ENCODE measurements at regions not wholly inside any gene's neighbourhood (a gene's known extent, or its start where the extent isn't known, plus 50 kb on each side); places are given as distances from the start of the nearest gene placed in this dataset.

DNA sequence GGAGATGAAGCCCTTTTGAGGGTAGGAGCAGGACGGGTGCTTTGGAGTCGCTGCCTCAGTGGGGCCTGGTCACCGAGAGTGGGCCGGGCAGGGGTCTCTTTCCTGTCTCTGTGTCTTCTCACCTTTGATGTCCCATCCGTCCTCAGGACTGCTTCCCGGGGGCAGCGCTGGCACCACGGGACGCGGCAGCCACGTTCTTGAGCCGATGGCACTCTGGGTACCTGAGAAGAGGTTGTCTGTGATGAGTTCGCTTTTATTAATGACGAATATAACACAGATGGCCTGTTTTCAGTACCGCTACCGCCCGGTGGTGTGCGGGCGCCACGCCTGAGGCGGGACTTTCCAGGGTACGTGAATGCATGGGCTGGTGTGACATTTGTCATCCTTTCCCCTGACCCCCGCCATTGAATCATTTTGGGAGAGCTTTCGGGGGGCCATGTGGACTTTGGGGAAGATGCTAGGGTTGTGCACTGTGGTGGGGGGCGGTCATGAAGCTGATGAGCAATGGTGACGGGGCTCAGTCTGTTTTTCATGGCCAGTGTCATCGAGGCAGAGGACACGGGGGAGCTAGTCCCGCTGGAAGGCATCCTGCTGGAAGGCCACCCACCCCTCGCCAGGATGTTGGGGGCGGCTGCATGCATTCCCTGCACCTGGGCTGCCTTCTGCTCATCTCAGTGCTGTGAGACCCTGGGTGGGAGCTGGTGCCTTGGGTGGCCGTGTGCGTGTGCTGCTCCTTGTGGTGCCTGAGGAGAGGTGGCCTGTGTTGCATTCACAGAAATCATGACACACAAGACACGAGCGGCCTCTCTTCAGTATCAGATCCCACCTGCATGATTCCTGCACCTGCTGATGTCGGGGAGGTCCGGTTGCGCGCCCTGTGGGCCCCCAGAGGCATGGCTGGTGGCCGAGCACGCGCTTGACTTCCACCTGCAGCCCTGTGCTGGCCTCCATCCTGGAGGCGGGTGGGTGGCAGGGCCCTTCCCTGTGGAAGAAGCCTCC is 162.5 kb upstream of the RTL1 start:
- Histone ChIP-seq H3K4me3 (replicated peaks; ENCODE audit: low read depth, low read length) (no peak overlapping the region), H3K36me3 (ENCODE audit: control insufficient read depth, insufficient read depth, low read length) (no peaks in the 10 kb centered on the region), H3K27me3 (replicated peaks; ENCODE audit: control insufficient read depth, insufficient read depth, low read length) (no peaks in the 10 kb centered on the region)
- DNase-seq (ENCODE audit: extremely low read depth, insufficient read length): no peak
- TF ChIP-seq, protein P1, sequence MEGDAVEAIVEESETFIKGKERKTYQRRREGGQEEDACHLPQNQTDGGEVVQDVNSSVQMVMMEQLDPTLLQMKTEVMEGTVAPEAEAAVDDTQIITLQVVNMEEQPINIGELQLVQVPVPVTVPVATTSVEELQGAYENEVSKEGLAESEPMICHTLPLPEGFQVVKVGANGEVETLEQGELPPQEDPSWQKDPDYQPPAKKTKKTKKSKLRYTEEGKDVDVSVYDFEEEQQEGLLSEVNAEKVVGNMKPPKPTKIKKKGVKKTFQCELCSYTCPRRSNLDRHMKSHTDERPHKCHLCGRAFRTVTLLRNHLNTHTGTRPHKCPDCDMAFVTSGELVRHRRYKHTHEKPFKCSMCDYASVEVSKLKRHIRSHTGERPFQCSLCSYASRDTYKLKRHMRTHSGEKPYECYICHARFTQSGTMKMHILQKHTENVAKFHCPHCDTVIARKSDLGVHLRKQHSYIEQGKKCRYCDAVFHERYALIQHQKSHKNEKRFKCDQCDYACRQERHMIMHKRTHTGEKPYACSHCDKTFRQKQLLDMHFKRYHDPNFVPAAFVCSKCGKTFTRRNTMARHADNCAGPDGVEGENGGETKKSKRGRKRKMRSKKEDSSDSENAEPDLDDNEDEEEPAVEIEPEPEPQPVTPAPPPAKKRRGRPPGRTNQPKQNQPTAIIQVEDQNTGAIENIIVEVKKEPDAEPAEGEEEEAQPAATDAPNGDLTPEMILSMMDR (IDR thresholded peaks at IDR 0.05; ENCODE audit: insufficient read depth, low read length, poor library complexity, severe bottlenecking): no peak

DNA sequence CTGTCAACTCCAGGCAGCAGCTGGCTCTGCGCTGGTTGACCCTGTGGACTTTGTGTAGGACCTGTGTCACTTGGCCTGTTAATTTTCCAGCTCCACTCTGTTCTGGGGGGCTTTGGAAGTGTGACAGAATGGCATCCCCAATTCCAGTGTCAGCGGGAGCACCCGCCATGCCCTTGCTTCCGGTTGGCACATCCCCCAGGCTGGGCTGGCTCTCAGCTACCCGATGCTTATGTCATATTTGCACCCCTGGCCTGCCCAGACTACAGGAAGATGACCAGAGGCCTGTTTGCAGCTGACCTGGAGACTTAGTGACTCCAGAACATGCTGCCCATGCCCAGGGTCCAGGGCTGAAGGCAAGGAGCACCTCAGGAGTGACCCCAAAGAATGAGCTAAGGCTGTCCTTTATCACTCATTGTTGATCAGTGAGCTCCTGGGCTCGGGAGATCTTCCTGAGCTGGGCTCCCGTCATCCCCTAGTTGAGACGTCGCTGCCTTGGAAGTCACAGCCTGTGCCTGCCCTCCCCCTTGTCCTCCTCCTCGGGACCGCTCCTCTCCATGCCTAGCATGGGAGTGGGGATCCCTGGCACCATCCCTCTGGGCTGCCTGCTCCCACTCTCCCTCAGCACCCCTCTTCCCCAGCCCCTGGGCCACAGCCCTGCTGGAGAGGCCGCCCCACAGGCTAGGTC is 163.4 kb upstream of the RTL1 start:
- H3K36me3 ChIP-seq (ENCODE audit: control insufficient read depth, insufficient read depth, low read length): no peaks in the 10 kb centered on the region
- TF ChIP-seq, protein P1 (IDR thresholded peaks at IDR 0.05; ENCODE audit: insufficient read depth, low read length, poor library complexity, severe bottlenecking): no peak
- DNase-seq (ENCODE audit: extremely low read depth, insufficient read length): no peak
- no peak overlapping the region for H3K4me3 ChIP-seq (replicated peaks; ENCODE audit: low read depth, low read length)
- H3K27me3 ChIP-seq (replicated peaks; ENCODE audit: control insufficient read depth, insufficient read depth, low read length): no peaks in the 10 kb centered on the region; the same call in 1 of the 2 replicates

DNA sequence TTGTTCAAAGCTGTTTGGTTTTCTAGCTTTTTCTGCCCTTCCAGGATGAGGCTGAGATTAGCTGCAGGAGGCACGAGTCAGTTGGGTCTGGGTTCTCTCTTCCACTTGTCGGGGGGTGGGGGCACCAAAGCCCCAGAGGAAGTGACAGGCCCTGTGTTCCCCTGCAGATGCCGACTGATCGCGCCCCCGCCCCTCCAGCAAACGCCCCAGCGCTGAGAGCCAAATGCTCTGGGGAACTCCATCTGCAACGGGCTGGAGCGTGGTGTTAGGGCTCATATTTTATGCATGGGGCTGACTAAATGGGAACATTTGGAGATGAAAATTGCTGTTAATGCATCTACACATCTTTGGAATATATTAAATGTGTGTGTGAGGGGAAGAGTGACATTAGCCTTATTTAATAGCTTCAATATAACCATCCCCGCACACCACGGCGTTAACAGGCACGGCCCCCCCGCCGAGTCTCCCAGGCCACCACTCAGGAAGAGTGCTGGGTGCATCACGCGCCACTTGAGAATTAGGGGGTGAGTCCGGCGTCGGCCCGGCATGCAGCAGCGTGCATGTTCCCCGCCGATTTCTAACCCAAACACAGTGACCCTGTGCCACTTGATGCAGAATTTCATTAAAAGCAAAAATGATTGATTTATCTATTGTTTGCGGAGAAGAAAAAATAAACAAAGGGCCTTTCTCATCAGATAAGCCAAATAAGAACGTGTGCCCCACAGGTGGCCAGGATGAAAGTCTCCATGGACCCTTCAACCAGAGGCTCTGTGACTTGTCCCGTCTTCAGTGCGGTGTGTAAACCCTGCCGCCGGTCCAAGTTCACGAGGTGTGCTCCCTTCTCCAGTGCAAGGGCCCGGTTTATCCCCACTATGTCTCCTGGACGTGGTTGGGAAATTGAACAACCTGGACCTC is 165.0 kb upstream of the RTL1 start:
- no peak overlapping the region for H3K4me3 ChIP-seq (replicated peaks; ENCODE audit: low read depth, low read length)
- TF ChIP-seq, protein P1 (IDR thresholded peaks at IDR 0.05; ENCODE audit: insufficient read depth, low read length, poor library complexity, severe bottlenecking): no peak
- DNase-seq (ENCODE audit: extremely low read depth, insufficient read length): no peak
- no peaks in the 10 kb centered on the region; the same call in 1 of the 2 replicates for H3K27me3 ChIP-seq (replicated peaks; ENCODE audit: control insufficient read depth, insufficient read depth, low read length)
- no peaks in the 10 kb centered on the region for H3K36me3 ChIP-seq (ENCODE audit: control insufficient read depth, insufficient read depth, low read length)

DNA sequence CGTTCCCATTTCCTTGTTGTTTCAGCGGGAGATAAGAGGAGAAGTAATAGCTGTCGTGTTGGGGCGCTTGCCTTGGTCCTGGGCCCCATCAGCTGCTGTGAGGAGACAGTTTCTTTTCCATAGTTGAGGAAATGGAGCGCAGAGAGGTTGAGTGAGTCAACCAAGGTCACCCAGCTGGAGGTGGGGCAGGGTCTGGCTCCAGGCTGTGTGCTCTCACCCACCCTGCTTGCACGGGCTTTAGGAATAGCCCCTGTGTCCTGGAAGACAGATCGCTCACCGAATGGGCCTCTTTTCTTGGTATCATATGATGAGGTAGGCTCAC is 165.7 kb upstream of the RTL1 start:
- Histone ChIP-seq H3K4me3 (replicated peaks; ENCODE audit: low read depth, low read length) (no peak overlapping the region), H3K36me3 (ENCODE audit: control insufficient read depth, insufficient read depth, low read length) (no peaks in the 10 kb centered on the region), H3K27me3 (replicated peaks; ENCODE audit: control insufficient read depth, insufficient read depth, low read length) (no peaks in the 10 kb centered on the region; the same call in 1 of the 2 replicates)
- no peak for DNase-seq (ENCODE audit: extremely low read depth, insufficient read length)
- TF ChIP-seq, protein P1 (IDR thresholded peaks at IDR 0.05; ENCODE audit: insufficient read depth, low read length, poor library complexity, severe bottlenecking): no peak

DNA sequence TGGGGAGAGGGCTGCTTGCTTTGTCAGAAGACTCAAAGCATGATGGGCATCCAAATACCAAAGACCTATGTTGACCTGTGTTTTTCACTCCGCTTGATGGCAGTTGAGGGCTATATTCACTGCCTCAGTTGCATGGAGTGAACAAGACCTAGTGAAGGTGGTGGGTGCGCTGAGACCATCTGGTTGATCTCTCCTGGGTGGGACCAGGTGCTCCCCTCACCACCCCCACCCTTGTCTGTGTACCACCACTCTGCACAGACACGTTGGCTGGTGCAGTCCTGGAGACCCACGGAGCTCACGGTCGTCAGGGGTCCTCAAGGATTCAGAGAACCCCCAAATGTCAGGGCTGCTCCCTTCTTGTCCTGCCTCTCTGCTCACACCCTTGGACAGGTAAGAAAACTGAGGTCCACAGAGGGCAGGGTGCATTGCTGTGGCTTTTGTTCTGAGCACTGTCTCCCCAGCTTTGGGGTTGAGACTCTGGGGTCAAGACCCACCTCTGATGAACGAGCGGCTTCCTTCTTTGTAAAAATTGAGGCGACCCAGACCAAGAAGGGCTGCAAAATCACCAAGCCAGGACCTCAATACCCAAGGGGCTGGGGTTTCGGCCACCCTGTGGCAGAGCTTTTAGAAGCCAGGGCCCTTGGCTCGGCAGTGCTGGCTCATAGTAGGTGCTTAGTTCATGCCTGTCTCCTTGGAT is 166.3 kb upstream of the RTL1 start:
- DNase-seq (ENCODE audit: extremely low read depth, insufficient read length): no peak
- no peaks in the 10 kb centered on the region for H3K36me3 ChIP-seq (ENCODE audit: control insufficient read depth, insufficient read depth, low read length)
- H3K4me3 ChIP-seq (replicated peaks; ENCODE audit: low read depth, low read length): no peak overlapping the region
- TF ChIP-seq, protein P1 (IDR thresholded peaks at IDR 0.05; ENCODE audit: insufficient read depth, low read length, poor library complexity, severe bottlenecking): no peak
- H3K27me3 ChIP-seq (replicated peaks; ENCODE audit: control insufficient read depth, insufficient read depth, low read length): no peaks in the 10 kb centered on the region; the same call in 1 of the 2 replicates
